Endothelial cell of umbilical vein (primary cell): ENCODE measurements at regions not wholly inside any gene's neighbourhood (a gene's known extent, or its start where the extent isn't known, plus 50 kb on each side); places are given as distances from the start of the nearest gene placed in this dataset.

ENCODE experiments used
- BruUV-seq: library from RNA; stranded (reverse); fragments of 400-500 nt; replicated peaks from 2 replicates; lab custom pipeline; 2021; lab: Mats Ljungman, UMichigan
- CTCF ChIA-PET: fragments of 300-600, 350-600 bp; sonication (Branson Sonifier 250); formaldehyde crosslinking; loops from one replicate; lab custom pipeline; 2021; ENCODE audit warnings: antibody characterized with exemption, inconsistent platforms; lab: Charles Lee
- POLR2A ChIA-PET: fragments of 300-600, 350-600 bp; sonication (Branson Sonifier 250); formaldehyde crosslinking; loops from one replicate; lab custom pipeline; 2021; ENCODE audit warnings: antibody characterized with exemption, inconsistent platforms; lab: Charles Lee
- DNase-seq: peaks from one replicate; pipeline ENCODE4 v3.0.0-alpha.2; 2011; ENCODE audit warnings: low read depth, low spot score
- FAIRE-seq: peaks from 2 replicates; lab custom pipeline; 2011; peaks lifted over from hg19 to GRCh38; lab: Jason Lieb, UNC
- H2AFZ ChIP-seq: 2 replicates; pipeline ENCODE4 v1.6.0; 2012; ENCODE audit warnings: low read depth, low read length, control low read depth, inconsistent platforms
- H3K27ac ChIP-seq: 2 replicates; pipeline ENCODE4 v1.5.1; 2011; ENCODE audit warnings: low read depth, mild to moderate bottlenecking, control low read depth, low read length, moderate library complexity; ENCODE audit not compliant: insufficient read depth
- H3K27me3 ChIP-seq, 2 experiments: 2 replicates each; pipeline versions ENCODE4 v1.6.0 to v1.6.1; 2011; ENCODE audit warnings: low read length in 2 of 2, mixed read lengths in 1 of 2; ENCODE audit not compliant: control insufficient read depth in 2 of 2, insufficient read depth in 2 of 2
- H3K36me3 ChIP-seq, 2 experiments: 2 replicates in 1 of 2; 3 replicates in 1 of 2; pipeline ENCODE4 v1.5.1; 2011; ENCODE audit warnings: low read length in 2 of 2, mild to moderate bottlenecking in 1 of 2, moderate library complexity in 1 of 2; ENCODE audit not compliant: control insufficient read depth in 2 of 2, insufficient read depth in 2 of 2; ENCODE audit errors: extremely low read depth in 1 of 2
- H3K4me1 ChIP-seq: 3 replicates; pipeline ENCODE4 v1.5.1; 2011; ENCODE audit warnings: mild to moderate bottlenecking, low read length; ENCODE audit not compliant: control insufficient read depth, insufficient read depth; ENCODE audit errors: extremely low read depth
- H3K4me2 ChIP-seq: 2 replicates; pipeline ENCODE4 v1.6.1; 2011; ENCODE audit warnings: low read length, control low read depth, mixed read lengths; ENCODE audit not compliant: insufficient read depth
- H3K4me3 ChIP-seq, 3 experiments: fragments of 200-600 bp in 1 of 3; sonication (generic), shearing (Covaris generic) in 1 of 3; replicated peaks in 1 of 3; 2 replicates each; pipeline ENCODE4 v1.5.1; 2011 to 2016; ENCODE audit warnings: control low read depth in 3 of 3, low read length in 3 of 3, mild to moderate bottlenecking in 2 of 3, inconsistent platforms in 1 of 3, low read depth in 1 of 3, moderate library complexity in 1 of 3; ENCODE audit not compliant: insufficient read depth in 1 of 3
- H3K79me2 ChIP-seq: 2 replicates; pipeline ENCODE4 v1.6.0; 2012; ENCODE audit warnings: low read length, inconsistent platforms; ENCODE audit not compliant: control insufficient read depth, insufficient read depth
- H3K9ac ChIP-seq: replicated peaks from 2 replicates; pipeline ENCODE3; 2011; ENCODE audit warnings: low read length, control low read depth; ENCODE audit not compliant: insufficient read depth; ENCODE audit errors: extremely low read depth
- H3K9me1 ChIP-seq: replicated peaks from 3 replicates; pipeline ENCODE4 v1.6.0; 2011; ENCODE audit warnings: mild to moderate bottlenecking, low read length; ENCODE audit not compliant: control insufficient read depth, insufficient read depth; ENCODE audit errors: extremely low read depth
- H3K9me3 ChIP-seq: replicated peaks from 2 replicates; pipeline ENCODE4 v1.5.1; 2012; ENCODE audit warnings: low read length, inconsistent platforms; ENCODE audit not compliant: control insufficient read depth, insufficient read depth
- H4K20me1 ChIP-seq: replicated peaks from 2 replicates; pipeline ENCODE3; 2011; ENCODE audit warnings: mild to moderate bottlenecking, low read length; ENCODE audit not compliant: control insufficient read depth, insufficient read depth; ENCODE audit errors: extremely low read depth
- CTCF ChIP-seq, 2 donors: IDR thresholded peaks; 1 replicate in 1 of 2; 2 replicates in 1 of 2; pipeline ENCODE4 v1.5.1; 2011; ENCODE audit warnings: low read length in 2 of 2, mild to moderate bottlenecking in 2 of 2, moderate library complexity in 2 of 2, control low read depth in 1 of 2, inconsistent platforms in 1 of 2, low read depth in 1 of 2; ENCODE audit not compliant: insufficient read depth in 1 of 2; ENCODE audit errors: extremely low read depth in 1 of 2
- EZH2 ChIP-seq: IDR thresholded peaks from 2 replicates; pipeline ENCODE4 v1.6.1; 2012; ENCODE audit warnings: borderline replicate concordance, low read depth, mild to moderate bottlenecking, moderate library complexity, low read length, inconsistent platforms; ENCODE audit not compliant: severe bottlenecking
- FOS ChIP-seq: IDR thresholded peaks from 2 replicates; pipeline ENCODE4 v1.6.1; 2011; ENCODE audit warnings: mild to moderate bottlenecking, low read length, moderate library complexity, borderline replicate concordance; ENCODE audit not compliant: insufficient read depth
- GATA2 ChIP-seq: IDR thresholded peaks from 2 replicates; pipeline ENCODE4 v1.7.0; 2011; ENCODE audit warnings: low read depth, mild to moderate bottlenecking, moderate library complexity, mixed read lengths, low read length; ENCODE audit not compliant: insufficient read length, insufficient read depth
- JUN ChIP-seq: IDR thresholded peaks from 2 replicates; pipeline ENCODE4 v1.6.1; 2011; ENCODE audit warnings: borderline replicate concordance, low read depth; ENCODE audit not compliant: insufficient read length, insufficient read depth
- MAX ChIP-seq: IDR thresholded peaks from 2 replicates; pipeline ENCODE4 v1.6.1; 2011; ENCODE audit not compliant: insufficient read depth, insufficient read length
- MYC ChIP-seq: IDR thresholded peaks from one replicate; pipeline ENCODE4 v1.6.1; 2011; ENCODE audit warnings: mild to moderate bottlenecking, low read depth, low read length
- POLR2A ChIP-seq: IDR thresholded peaks from 2 replicates; pipeline ENCODE4 v1.6.1; 2012; ENCODE audit warnings: low read depth, mild to moderate bottlenecking, control low read depth, low read length
- POLR2AphosphoS5 ChIP-seq: IDR thresholded peaks from 2 replicates; pipeline ENCODE4 v1.6.1; 2012; ENCODE audit warnings: low read depth, mild to moderate bottlenecking, control low read depth, low read length, moderate library complexity; ENCODE audit not compliant: insufficient read depth
- dilution Hi-C: fragments of 300-500 bp; cut with MboI; formaldehyde crosslinking; loops from one replicate; pipeline ENCODE4 v1.15.0; 2019; ENCODE audit warnings: low sequenced_read_pairs; ENCODE audit not compliant: extremely low pct_ligation_motif_present
- intact Hi-C: fragments of 100-400 bp; cut with micrococcal nuclease; formaldehyde crosslinking; loops from one replicate; pipeline ENCODE4 v1.10.0; 2022

- Histone ChIP-seq H4K20me1 (no peaks in the 10 kb centered on the region), H3K4me1 (no peaks in the 10 kb centered on the region), H3K27ac (no peak overlapping the region), H3K27me3 (peaks cover 2% of the 10 kb centered on the region in 2 experiments), H3K9me1 (no peaks in the 10 kb centered on the region), H3K36me3 (no peaks in the 10 kb centered on the region), H3K9ac (no peak overlapping the region), H2AFZ (no peak overlapping the region), H3K9me3 (no peaks in the 10 kb centered on the region), H3K4me2 (no peak overlapping the region), H3K4me3 (no peak overlapping the region), H3K79me2 (no peaks in the 10 kb centered on the region)
- BruUV-seq, result no TSS peak
- no peak for DNase-seq
- TF ChIP-seq POLR2AphosphoS5 (no peak), EZH2 (no peak), POLR2A (no peak), CTCF (IDR thresholded peaks at IDR 0.05; ENCODE audit: extremely low read depth in 1 of 2, insufficient read depth in 1 of 2, low read depth in 1 of 2, low read length in 2 of 2) (no peak), JUN (no peak), MAX (no peak), MYC (no peak), FOS (no peak), GATA2 (no peak)
- dilution Hi-C loops (no loop called here), intact Hi-C loops (no loop called here)
- POLR2A ChIA-PET, result no interaction called here
- FAIRE-seq, result no peak
- CTCF ChIA-PET, result interaction anchor here (0.8 kb wide), 1 partner anchor 39 kb away, joined by 3 read pairs; no protein-coding TSS in a partner anchor
Measured at GRCh38 chr10:88219753-88220152, 356.3 kb downstream of the PTEN start.
